SK-N-SH (cell line): ENCODE measurements at regions not wholly inside any gene's neighbourhood (a gene's known extent, or its start where the extent isn't known, plus 50 kb on each side); places are given as distances from the start of the nearest gene placed in this dataset.

Experiments used
- CTCF ChIA-PET: fragments of 300-600, 350-600 bp; formaldehyde crosslinking; extraction: SDS; loops from one replicate; lab custom pipeline; 2021; lab: Yijun Ruan, JAX
- POLR2A ChIA-PET: fragments of 350-600 bp; sonication (Branson Sonifier 250); formaldehyde crosslinking; extraction: SDS; loops from one replicate; lab custom pipeline; 2020; ENCODE audit warnings: antibody characterized with exemption, inconsistent platforms; lab: Yijun Ruan, JAX
- DNase-seq: peaks from one replicate; pipeline ENCODE4 v3.0.0; 2012
- H2AFZ ChIP-seq: fragments of 200-600 bp; sonication (generic); 2 replicates; pipeline ENCODE4 v1.8.1; 2016; ENCODE audit warnings: antibody characterized with exemption, mild to moderate bottlenecking, low read depth
- H3F3A ChIP-seq: fragments of 200-600 bp; sonication (generic); replicated peaks from 2 replicates; pipeline ENCODE3; 2016; ENCODE audit warnings: antibody characterized with exemption, mild to moderate bottlenecking; ENCODE audit not compliant: insufficient read depth
- H3K27ac ChIP-seq, 2 experiments: fragments of 200-500 bp in 1 of 2; fragments of 200-600 bp in 1 of 2; sonication (Bioruptor generic) in 1 of 2; sonication (generic), shearing (Covaris generic) in 1 of 2; 2 replicates each; pipeline versions ENCODE4 v1.5.1 to v1.6.1; 2014 to 2016; ENCODE audit warnings: low read depth in 2 of 2, inconsistent platforms in 1 of 2, low read length in 1 of 2, mild to moderate bottlenecking in 1 of 2, mixed read lengths in 1 of 2
- H3K27me3 ChIP-seq: fragments of 200-600 bp; sonication (generic), shearing (Covaris generic); 2 replicates; pipeline ENCODE4 v1.6.1; 2016; ENCODE audit warnings: mixed run types; ENCODE audit not compliant: insufficient read depth
- H3K36me3 ChIP-seq, 2 experiments: fragments of 200-500 bp in 1 of 2; fragments of 200-600 bp in 1 of 2; sonication (Bioruptor generic) in 1 of 2; sonication (generic) in 1 of 2; replicated peaks in 1 of 2; 2 replicates each; pipeline versions ENCODE3 to v1.5.1; 2014 to 2016; ENCODE audit warnings: low read length in 1 of 2, mild to moderate bottlenecking in 1 of 2; ENCODE audit not compliant: insufficient read depth in 2 of 2, control insufficient read depth in 1 of 2
- H3K4me1 ChIP-seq, 2 experiments: fragments of 200-500 bp in 1 of 2; fragments of 200-600 bp in 1 of 2; sonication (Bioruptor generic) in 1 of 2; sonication (generic), shearing (Covaris generic) in 1 of 2; 2 replicates each; pipeline versions ENCODE4 v1.5.1 to v1.6.1; 2014 to 2016; ENCODE audit warnings: low read depth in 1 of 2, low read length in 1 of 2, mixed run types in 1 of 2; ENCODE audit not compliant: insufficient read depth in 2 of 2, control insufficient read depth in 1 of 2
- H3K4me2 ChIP-seq: fragments of 200-600 bp; sonication (generic), shearing (Covaris generic); 2 replicates; pipeline ENCODE4 v1.6.1; 2017; ENCODE audit warnings: mixed run types
- H3K4me3 ChIP-seq, 2 experiments: fragments of 200-500 bp in 1 of 2; fragments of 200-600 bp in 1 of 2; sonication (Bioruptor generic) in 1 of 2; sonication (generic), shearing (Covaris generic) in 1 of 2; 2 replicates each; pipeline versions ENCODE4 v1.5.1 to v1.8.1; 2014 to 2016; ENCODE audit warnings: low read depth in 2 of 2, inconsistent platforms in 1 of 2, low read length in 1 of 2, mild to moderate bottlenecking in 1 of 2, mixed read lengths in 1 of 2, moderate library complexity in 1 of 2
- H3K79me2 ChIP-seq: fragments of 200-600 bp; sonication (generic); 2 replicates; pipeline ENCODE4 v1.8.1; 2017; ENCODE audit warnings: mild to moderate bottlenecking; ENCODE audit not compliant: insufficient read depth
- H3K9ac ChIP-seq: fragments of 200-600 bp; sonication (generic); 2 replicates; pipeline ENCODE4 v1.6.1; 2017; ENCODE audit warnings: mixed run types
- H3K9me2 ChIP-seq: fragments of 200-600 bp; sonication (generic); 2 replicates; pipeline ENCODE4 v1.6.1; 2017; ENCODE audit warnings: mixed run types
- H3K9me3 ChIP-seq: fragments of 200-600 bp; sonication (generic); 2 replicates; pipeline ENCODE4 v1.6.1; 2017; ENCODE audit warnings: mixed run types, mild to moderate bottlenecking, moderate library complexity
- H4K20me1 ChIP-seq: fragments of 200-600 bp; sonication (generic); 2 replicates; pipeline ENCODE4 v1.6.1; 2017; ENCODE audit warnings: mild to moderate bottlenecking, mixed run types; ENCODE audit not compliant: insufficient read depth
- CTCF ChIP-seq: fragments of 200-600 bp; sonication (generic); IDR thresholded peaks from 2 replicates; pipeline ENCODE4 v1.6.1; 2017; ENCODE audit warnings: antibody characterized with exemption, mild to moderate bottlenecking, moderate library complexity
- ELF1 ChIP-seq: IDR thresholded peaks from 2 replicates; pipeline ENCODE4 v1.4.0; 2012
- EP300 ChIP-seq, 2 experiments: IDR thresholded peaks; 2 replicates each; pipeline versions ENCODE4 v1.4.0 to v1.6.1; 2012; ENCODE audit warnings: borderline replicate concordance in 1 of 2, low read depth in 1 of 2, low read length in 1 of 2
- EZH2phosphoT487 ChIP-seq: fragments of 200-600 bp; sonication (generic); IDR thresholded peaks from 2 replicates; pipeline ENCODE4 v1.6.1; 2017; ENCODE audit warnings: low read depth, mixed run types, mild to moderate bottlenecking, antibody characterized with exemption, moderate library complexity, borderline replicate concordance
- FOSL2 ChIP-seq: IDR thresholded peaks from 2 replicates; pipeline ENCODE4 v1.4.0; 2012; ENCODE audit warnings: low read depth, mild to moderate bottlenecking, moderate library complexity, borderline replicate concordance
- FOXJ3 ChIP-seq: sonication (generic); formaldehyde crosslinking; IDR thresholded peaks from 2 replicates; pipeline ENCODE4 v1.5.1; 2020; ENCODE audit warnings: mild to moderate bottlenecking, missing genetic modification reagents
- GABPA ChIP-seq: IDR thresholded peaks from 2 replicates; pipeline ENCODE4 v1.4.0; 2012; ENCODE audit warnings: low read depth, mild to moderate bottlenecking
- GATA2 ChIP-seq: sonication (generic); formaldehyde crosslinking; IDR thresholded peaks from 2 replicates; pipeline ENCODE4 v1.5.0; 2020; ENCODE audit warnings: mild to moderate bottlenecking, missing genetic modification reagents
- JUND ChIP-seq: IDR thresholded peaks from 2 replicates; pipeline ENCODE4 v1.4.0; 2012
- MAX ChIP-seq: IDR thresholded peaks from 2 replicates; pipeline ENCODE4 v1.4.0; 2012; ENCODE audit warnings: low read depth
- MEF2A ChIP-seq: IDR thresholded peaks from 2 replicates; pipeline ENCODE4 v1.4.0; 2012; ENCODE audit warnings: low read depth, borderline replicate concordance
- NFIC ChIP-seq: IDR thresholded peaks from 2 replicates; pipeline ENCODE4 v1.4.0; 2012; ENCODE audit warnings: borderline replicate concordance
- NRF1 ChIP-seq: IDR thresholded peaks from 2 replicates; pipeline ENCODE4 v1.6.1; 2012; ENCODE audit warnings: low read depth, mild to moderate bottlenecking, low read length
- PBX3 ChIP-seq: IDR thresholded peaks from 2 replicates; pipeline ENCODE4; 2012
- RCOR1 ChIP-seq: fragments of 150-350 bp; IDR thresholded peaks from 2 replicates; pipeline ENCODE4 v1.6.1; 2017; ENCODE audit warnings: antibody characterized with exemption, low read length
- RFX5 ChIP-seq: IDR thresholded peaks from 2 replicates; pipeline ENCODE4 v1.6.1; 2012; ENCODE audit warnings: mild to moderate bottlenecking, improper control_type of control experiment, low read length
- RXRA ChIP-seq: IDR thresholded peaks from 2 replicates; pipeline ENCODE4 v1.4.0; 2012; ENCODE audit warnings: low read depth, mild to moderate bottlenecking, borderline replicate concordance
- SIN3A ChIP-seq: IDR thresholded peaks from 2 replicates; pipeline ENCODE4 v1.6.1; 2012; ENCODE audit warnings: low read depth, mild to moderate bottlenecking, low read length, moderate library complexity, borderline replicate concordance
- SMC3 ChIP-seq: IDR thresholded peaks from 2 replicates; pipeline ENCODE4 v1.6.1; 2012; ENCODE audit warnings: low read depth, low read length, improper control_type of control experiment
- TCF12 ChIP-seq: IDR thresholded peaks from 2 replicates; pipeline ENCODE4 v1.4.0; 2012
- TEAD4 ChIP-seq: IDR thresholded peaks from 2 replicates; pipeline ENCODE4 v1.4.0; 2012; ENCODE audit warnings: mild to moderate bottlenecking, borderline replicate concordance; ENCODE audit not compliant: insufficient read depth
- USF1 ChIP-seq: IDR thresholded peaks from 2 replicates; pipeline ENCODE4 v1.4.0; 2012; ENCODE audit warnings: low read depth, borderline replicate concordance
- YY1 ChIP-seq: IDR thresholded peaks from 2 replicates; pipeline ENCODE4 v1.4.0; 2012; ENCODE audit warnings: low read depth, mild to moderate bottlenecking
- WGBS: methylation state at CpG from one replicate; pipeline ENCODE4 v1.1.6; 2017; ENCODE audit warnings: low lambda C conversion rate; 5-methylcytosine and 5-hydroxymethylcytosine counted together

GRCh38 chr1:100794748-100795645 is 75.5 kb downstream of the VCAM1 start:
- 87% methylated on average over 6 of the region's 6 CpGs for WGBS
- TF ChIP-seq TCF12 (peak; percentile 42; the same call in 1 of the 2 replicates), EZH2phosphoT487 (no peak), NRF1 (no peak), RXRA (no peak), USF1 (no peak), RCOR1 (no peak), NFIC (no peak), ELF1 (no peak), JUND (no peak), RFX5 (no peak), SIN3A (no peak), PBX3 (0 out of 2 replicates have a peak, but pooled peaks have one; percentile 16), MAX (no peak), SMC3 (no peak)
- no peaks in the 10 kb centered on the region for H3K9me3 ChIP-seq
- no peak for DNase-seq
- no peaks in the 10 kb centered on the region for H3K36me3 ChIP-seq
- no peak overlapping the region for H3K4me3 ChIP-seq
- H3K27me3 ChIP-seq, result no peaks in the 10 kb centered on the region
- ChIA-PET POLR2A (no interaction called here), CTCF (interaction anchor here (0.7 to 0.9 kb wide), 2 partner anchors 10 to 74 kb away, joined by 4 read pairs; no protein-coding TSS in a partner anchor)
- H4K20me1 ChIP-seq, result no peaks in the 10 kb centered on the region
- no peaks in the 10 kb centered on the region for H3K9me2 ChIP-seq
- no peaks in the 10 kb centered on the region for H3K79me2 ChIP-seq
- H3K4me2 ChIP-seq, result no peak overlapping the region
- no peaks in the 10 kb centered on the region for H3K4me1 ChIP-seq
- no peak overlapping the region for H3K9ac ChIP-seq
- H2AFZ ChIP-seq, result no peak overlapping the region
- no peak overlapping the region for H3K27ac ChIP-seq
- no peaks in the 10 kb centered on the region for H3F3A ChIP-seq

- Histone ChIP-seq H3F3A (no peaks in the 10 kb centered on the region), H3K9me3 (no peaks in the 10 kb centered on the region), H3K27ac (no peak overlapping the region), H2AFZ (no peak overlapping the region), H3K4me2 (no peak overlapping the region), H3K9me2 (no peaks in the 10 kb centered on the region), H4K20me1 (no peaks in the 10 kb centered on the region), H3K79me2 (no peaks in the 10 kb centered on the region), H3K4me1 (no peaks in the 10 kb centered on the region), H3K27me3 (no peaks in the 10 kb centered on the region), H3K36me3 (no peaks in the 10 kb centered on the region), H3K9ac (no peak overlapping the region), H3K4me3 (no peak overlapping the region)
- CTCF ChIA-PET, result no interaction called here
- WGBS, result 65% methylated on average over 3 of the region's 3 CpGs
- POLR2A ChIA-PET, result no interaction called here
- no peak for DNase-seq
- TF ChIP-seq FOXJ3 (CRISPR knock-in tag) (no peak), CTCF (no peak), NFIC (no peak), EP300 (IDR thresholded peaks at IDR 0.05; ENCODE audit: borderline replicate concordance in 1 of 2, low read depth in 1 of 2, low read length in 1 of 2) (no peak), EZH2phosphoT487 (no peak), MAX (no peak), FOSL2 (no peak), RXRA (no peak), USF1 (no peak), NRF1 (no peak), YY1 (no peak), MEF2A (no peak), GABPA (no peak), GATA2 (CRISPR knock-in tag) (no peak), TEAD4 (no peak)
These were observed 76.1 kb downstream of the VCAM1 start for GRCh38 chr1:100795646-100795985.
